Large intestine (tissue), 3 donors: ENCODE measurements at regions not wholly inside any gene's neighbourhood (a gene's known extent, or its start where the extent isn't known, plus 50 kb on each side); places are given as distances from the start of the nearest gene placed in this dataset.

Experiments used
- DNase-seq, 2 donors: peaks; one replicate each; pipeline versions ENCODE4 v3.0.0 to v3.0.0-alpha.2; 2013
- H3K27ac ChIP-seq: one replicate; pipeline ENCODE4 v1.5.1; 2013; ENCODE audit warnings: low read length
- H3K27me3 ChIP-seq: 2 replicates; pipeline ENCODE4 v1.6.1; 2013; ENCODE audit warnings: low read length; ENCODE audit not compliant: control insufficient read depth, insufficient read depth
- H3K36me3 ChIP-seq: 2 replicates; pipeline ENCODE4 v1.6.1; 2013; ENCODE audit warnings: low read length; ENCODE audit not compliant: control insufficient read depth, insufficient read depth
- H3K4me1 ChIP-seq: one replicate; pipeline ENCODE4 v1.6.1; 2013; ENCODE audit warnings: low read length; ENCODE audit not compliant: control insufficient read depth, insufficient read depth
- H3K4me3 ChIP-seq: one replicate; pipeline ENCODE4 v1.5.1; 2013; ENCODE audit warnings: low read length
- H3K9me3 ChIP-seq: one replicate; pipeline ENCODE4 v1.6.1; 2013; ENCODE audit warnings: mild to moderate bottlenecking, low read depth, low read length, moderate library complexity; ENCODE audit not compliant: control insufficient read depth
- WGBS: methylation state at CpG from one replicate; pipeline ENCODE4 v1.1.5; 2013; ENCODE audit warnings: low lambda C conversion rate; ENCODE audit not compliant: insufficient coverage; 5-methylcytosine and 5-hydroxymethylcytosine counted together

DNA sequence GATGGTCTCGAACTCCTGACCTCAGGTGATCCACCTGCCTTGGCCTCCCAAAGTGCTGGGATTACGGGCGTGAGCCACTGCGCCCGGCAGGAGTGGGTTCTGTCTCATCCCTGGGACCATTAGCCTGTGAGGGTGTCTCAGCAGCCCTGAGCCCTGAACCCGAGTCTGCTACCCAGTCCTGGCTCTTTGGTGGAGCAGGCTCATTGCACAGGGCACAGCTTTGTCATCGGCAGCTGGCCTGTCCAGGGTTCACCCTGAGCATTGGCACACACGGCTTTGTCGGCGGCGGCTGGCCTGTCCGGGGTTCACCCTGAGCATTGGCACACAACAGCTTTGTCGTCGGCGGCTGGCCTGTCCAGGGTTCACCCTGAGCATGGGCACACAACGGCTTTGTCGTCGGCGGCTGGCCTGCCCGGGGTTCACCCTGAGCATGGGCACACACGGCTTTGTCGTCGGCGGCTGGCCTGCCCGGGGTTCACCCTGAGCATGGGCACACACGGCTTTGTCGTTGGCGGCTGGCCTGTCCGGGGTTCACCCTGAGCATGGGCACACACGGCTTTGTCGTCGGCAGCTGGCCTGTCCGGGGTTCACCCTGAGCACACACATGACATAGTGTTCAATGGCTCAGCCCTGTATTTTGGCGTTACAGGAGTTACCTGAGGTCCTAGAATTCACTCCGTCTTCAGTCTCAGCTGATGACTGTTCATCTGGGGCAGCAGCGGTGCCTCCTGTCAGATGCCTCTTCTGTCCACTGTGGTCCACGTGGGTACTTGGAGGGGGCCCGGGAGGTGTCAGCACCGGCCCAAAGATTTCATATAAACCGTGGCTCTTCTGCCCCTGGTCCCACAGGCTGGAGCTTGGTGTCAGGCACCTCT lies 1082.5 kb downstream of the BRD1 start:
- no peaks in the 10 kb centered on the region for H3K4me1 ChIP-seq
- no peak overlapping the region for H3K27ac ChIP-seq
- no peak overlapping the region for H3K4me3 ChIP-seq
- H3K27me3 ChIP-seq: no peaks in the 10 kb centered on the region
- DNase-seq: no peak
- no peaks in the 10 kb centered on the region for H3K36me3 ChIP-seq
- H3K9me3 ChIP-seq: peaks cover 14% of the 10 kb centered on the region
- WGBS: no CpG with 5 or more reads among the region's 40 CpGs

DNA sequence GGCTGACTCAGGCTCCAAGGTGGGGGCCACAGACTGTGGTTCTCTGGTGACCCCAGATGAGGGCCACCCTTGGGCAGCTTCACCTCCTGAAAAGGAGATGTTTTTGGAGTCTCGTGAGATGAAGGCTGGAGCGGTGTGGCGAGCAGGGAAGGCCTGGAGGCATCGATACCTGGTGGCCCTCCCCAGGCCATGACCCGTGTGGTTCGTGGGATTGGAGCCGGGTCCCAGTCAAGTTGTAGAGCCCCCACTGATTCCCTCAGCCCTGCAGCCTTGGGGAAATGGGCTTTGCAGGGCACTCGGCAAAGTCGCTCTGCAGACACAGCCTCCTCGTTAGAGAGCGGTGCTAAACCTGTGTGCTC lies 1083.4 kb downstream of the BRD1 start:
- no CpG with 5 or more reads among the region's 11 CpGs for WGBS
- Histone ChIP-seq H3K4me3 (no peak overlapping the region), H3K27ac (no peak overlapping the region), H3K27me3 (no peaks in the 10 kb centered on the region), H3K9me3 (peaks cover 14% of the 10 kb centered on the region), H3K36me3 (no peaks in the 10 kb centered on the region), H3K4me1 (no peaks in the 10 kb centered on the region)
- no peak for DNase-seq

DNA sequence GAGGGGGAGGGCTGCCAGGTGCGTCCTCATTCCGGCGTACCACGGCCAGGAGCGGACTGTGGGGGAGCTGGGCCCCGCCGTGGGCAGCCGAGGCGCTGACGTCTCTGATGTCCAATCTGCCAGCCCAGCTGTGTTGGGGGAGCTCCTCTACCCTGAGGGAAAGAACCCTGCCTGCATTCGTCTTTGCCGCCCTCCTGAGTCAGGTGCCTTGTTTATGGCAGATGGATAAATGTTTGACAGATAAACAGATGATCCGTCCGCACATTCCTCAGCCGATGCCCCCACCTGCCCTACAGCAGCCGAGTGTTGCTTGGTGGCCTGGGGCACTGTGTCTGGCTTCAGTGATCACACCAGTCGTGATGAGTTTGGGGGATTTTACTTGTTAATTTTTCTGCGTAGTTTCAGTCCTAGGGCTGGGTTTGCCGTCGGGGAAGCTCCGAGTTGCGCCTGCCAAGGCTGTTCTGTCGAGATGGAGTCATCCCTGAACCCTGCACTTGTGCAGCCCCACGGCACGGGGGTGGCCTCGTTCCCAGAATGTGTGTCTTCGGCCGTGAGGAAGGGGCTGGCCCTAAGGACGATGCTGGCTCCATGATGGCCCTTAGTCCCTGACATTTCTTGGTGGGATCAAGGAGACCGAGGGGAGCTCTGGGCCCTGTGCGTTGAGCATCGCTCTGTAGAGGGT lies 1083.9 kb downstream of the BRD1 start:
- DNase-seq: no peak
- Histone ChIP-seq H3K27me3 (no peaks in the 10 kb centered on the region), H3K4me1 (no peaks in the 10 kb centered on the region), H3K4me3 (no peak overlapping the region), H3K36me3 (no peaks in the 10 kb centered on the region), H3K9me3 (peaks cover 14% of the 10 kb centered on the region), H3K27ac (no peak overlapping the region)
- WGBS: no CpG with 5 or more reads among the region's 32 CpGs

DNA sequence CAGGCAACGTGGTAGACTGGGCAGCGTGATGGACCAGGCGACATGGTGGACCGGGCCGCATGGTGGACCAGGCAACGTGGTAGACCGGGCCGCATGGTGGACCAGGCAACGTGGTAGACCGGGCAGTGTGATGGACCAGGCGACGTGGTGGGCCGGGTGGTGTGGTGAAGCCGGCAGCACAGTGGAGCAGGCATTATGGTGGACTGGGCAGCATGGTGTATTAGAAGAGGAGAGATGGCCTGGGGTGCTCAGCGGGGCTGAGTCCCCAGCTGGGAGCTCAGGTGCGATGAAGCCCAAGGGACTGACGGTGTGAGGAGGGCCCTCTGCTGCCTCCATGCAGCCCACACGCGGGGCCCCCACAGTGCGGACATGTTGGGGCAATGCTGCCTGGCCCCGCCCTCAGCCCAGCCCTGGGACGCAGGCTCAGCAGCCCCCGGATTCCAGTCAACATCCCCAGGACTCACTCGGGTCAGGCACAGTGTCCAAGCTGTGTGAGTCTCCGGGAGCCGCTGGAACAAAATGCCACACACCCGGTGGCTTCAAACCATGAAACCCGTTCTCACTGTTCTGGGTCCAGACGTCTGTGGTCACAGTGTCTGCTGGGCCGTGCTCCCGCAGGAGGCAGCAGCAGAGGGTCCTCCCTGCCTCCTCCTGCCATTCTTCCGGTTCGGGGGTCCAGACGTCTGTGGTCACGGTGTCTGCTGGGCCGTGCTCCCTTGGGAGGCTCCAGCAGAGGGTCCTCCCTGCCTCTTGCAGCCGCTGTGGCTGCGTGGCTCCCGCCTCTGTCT lies 1084.9 kb downstream of the BRD1 start:
- Histone ChIP-seq H3K27ac (no peak overlapping the region), H3K4me1 (no peaks in the 10 kb centered on the region), H3K4me3 (no peak overlapping the region), H3K36me3 (no peaks in the 10 kb centered on the region), H3K27me3 (no peaks in the 10 kb centered on the region), H3K9me3 (peaks cover 14% of the 10 kb centered on the region)
- DNase-seq: no peak
- no CpG with 5 or more reads among the region's 39 CpGs for WGBS

DNA sequence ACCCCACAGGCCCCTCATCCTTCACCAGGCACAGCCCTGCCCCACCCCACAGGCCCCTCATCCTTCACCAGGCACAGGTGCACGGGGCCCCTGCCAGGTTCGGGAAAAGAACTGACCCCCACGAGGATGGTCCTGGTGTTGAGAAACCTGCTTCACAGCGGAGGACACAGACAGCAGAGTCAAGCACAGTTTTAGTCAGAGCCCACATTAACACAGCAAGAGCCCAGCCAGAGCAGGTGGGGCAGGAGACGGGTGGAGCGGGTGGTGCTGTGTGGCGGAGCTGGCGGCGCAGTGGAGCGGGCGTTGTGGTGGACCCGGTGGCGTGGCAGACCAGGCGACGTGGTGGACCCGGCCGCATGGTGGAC lies 1085.5 kb downstream of the BRD1 start:
- WGBS: no CpG with 5 or more reads among the region's 17 CpGs
- Histone ChIP-seq H3K27ac (no peak overlapping the region), H3K4me3 (no peak overlapping the region), H3K27me3 (no peaks in the 10 kb centered on the region), H3K36me3 (no peaks in the 10 kb centered on the region), H3K4me1 (no peaks in the 10 kb centered on the region), H3K9me3 (peaks cover 14% of the 10 kb centered on the region)
- no peak for DNase-seq

DNA sequence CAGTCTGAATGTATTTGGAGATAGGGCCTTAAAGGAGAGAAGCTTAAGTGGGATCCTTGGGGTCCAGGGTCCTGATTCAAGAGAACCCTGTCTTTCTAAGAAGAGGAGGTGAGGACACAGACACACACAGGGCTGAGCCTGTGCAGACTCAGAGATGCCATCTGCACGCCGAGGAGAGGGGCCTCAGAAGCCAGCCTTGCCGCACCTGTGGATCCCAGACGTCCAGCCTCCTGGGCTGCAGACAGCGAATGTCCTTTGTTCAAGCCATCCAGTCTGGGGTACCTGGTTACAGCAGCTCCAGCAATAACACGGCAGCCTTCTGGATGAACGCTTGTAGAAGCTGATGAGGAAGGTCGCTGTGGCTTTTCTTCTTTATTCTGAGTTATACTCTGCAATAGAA lies 1086.1 kb downstream of the BRD1 start:
- Histone ChIP-seq H3K27me3 (no peaks in the 10 kb centered on the region), H3K4me1 (no peaks in the 10 kb centered on the region), H3K36me3 (no peaks in the 10 kb centered on the region), H3K9me3 (peaks cover 14% of the 10 kb centered on the region), H3K27ac (no peak overlapping the region), H3K4me3 (no peak overlapping the region)
- WGBS: no CpG with 5 or more reads among the region's 8 CpGs
- no peak for DNase-seq

DNA sequence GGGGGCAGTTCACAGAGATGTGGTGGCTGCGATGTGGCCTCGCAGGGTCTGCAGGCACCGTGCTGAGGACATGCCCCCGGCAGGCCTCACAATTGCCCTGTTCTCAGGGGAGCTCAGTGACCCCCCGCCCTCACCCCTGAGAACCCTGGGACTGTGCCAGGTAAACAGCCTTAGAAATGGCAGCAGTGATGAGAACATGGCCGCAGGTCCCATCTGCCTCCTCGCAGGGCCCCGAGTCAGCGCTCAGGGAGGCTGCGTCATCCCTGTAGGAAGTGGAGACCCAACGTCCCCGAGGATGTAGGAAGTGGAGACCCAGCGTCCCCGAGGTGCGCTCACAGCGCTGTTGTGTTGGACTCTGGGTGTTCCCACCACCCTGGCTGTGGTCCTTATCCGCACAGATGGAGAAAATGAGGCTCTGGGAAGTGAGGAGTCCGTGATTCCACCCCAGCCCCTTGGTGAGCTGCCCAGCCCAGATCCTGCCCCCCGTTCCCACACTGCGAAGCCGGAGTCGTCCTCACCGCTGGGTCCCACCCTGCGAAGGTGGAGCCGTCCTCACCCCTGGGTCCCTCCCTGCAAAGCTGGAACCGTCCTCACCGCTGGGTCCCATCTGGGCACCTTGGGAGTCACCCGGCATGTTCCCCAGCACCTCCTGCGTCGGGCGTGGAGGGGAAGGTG lies 1086.8 kb downstream of the BRD1 start:
- no peak overlapping the region for H3K4me3 ChIP-seq
- WGBS: no CpG with 5 or more reads among the region's 31 CpGs

DNA sequence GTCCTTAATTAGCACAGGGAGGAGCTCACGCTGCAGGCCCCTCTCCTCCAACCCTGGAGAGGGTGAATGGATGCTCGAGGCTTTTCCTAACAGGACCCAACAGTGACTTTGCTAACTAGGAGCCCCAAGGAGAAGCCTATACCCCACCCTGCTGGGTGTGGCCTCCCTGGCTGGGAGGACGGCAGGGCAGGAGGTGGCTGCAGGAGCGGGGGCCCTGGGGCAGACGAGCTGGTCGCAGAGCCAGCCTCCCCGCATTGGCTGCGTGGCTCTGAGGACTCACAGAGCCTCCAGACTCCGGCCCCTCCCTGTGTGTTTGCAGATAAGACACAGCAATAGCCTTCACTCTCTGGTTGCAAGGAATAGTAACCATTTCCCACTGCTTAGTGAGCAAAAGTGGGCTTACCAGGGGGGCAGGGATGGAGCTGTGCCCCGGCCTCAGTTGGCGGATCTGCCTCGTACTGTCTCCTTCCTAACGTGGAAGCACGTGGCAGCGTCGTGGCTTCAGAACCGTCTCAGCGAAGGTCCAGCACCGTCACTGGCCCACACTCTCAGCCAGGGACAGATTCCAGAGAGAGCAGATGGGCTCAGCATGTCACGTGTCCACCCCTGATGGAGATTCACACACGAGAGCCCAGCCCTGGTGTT lies 1087.5 kb downstream of the BRD1 start:
- no peaks in the 10 kb centered on the region for H3K36me3 ChIP-seq
- H3K4me1 ChIP-seq: no peaks in the 10 kb centered on the region
- no peaks in the 10 kb centered on the region for H3K27me3 ChIP-seq
- H3K27ac ChIP-seq: no peak overlapping the region
- no CpG with 5 or more reads among the region's 21 CpGs for WGBS
- H3K9me3 ChIP-seq: peaks cover 12% of the 10 kb centered on the region
- no peak overlapping the region for H3K4me3 ChIP-seq
- DNase-seq: no peak

More for the DNA sequence above, 1086.8 kb downstream of the BRD1 start:
- Histone ChIP-seq H3K36me3 (no peaks in the 10 kb centered on the region), H3K27me3 (no peaks in the 10 kb centered on the region), H3K27ac (no peak overlapping the region), H3K4me1 (no peaks in the 10 kb centered on the region), H3K9me3 (peaks cover 14% of the 10 kb centered on the region)
- no peak for DNase-seq

DNA sequence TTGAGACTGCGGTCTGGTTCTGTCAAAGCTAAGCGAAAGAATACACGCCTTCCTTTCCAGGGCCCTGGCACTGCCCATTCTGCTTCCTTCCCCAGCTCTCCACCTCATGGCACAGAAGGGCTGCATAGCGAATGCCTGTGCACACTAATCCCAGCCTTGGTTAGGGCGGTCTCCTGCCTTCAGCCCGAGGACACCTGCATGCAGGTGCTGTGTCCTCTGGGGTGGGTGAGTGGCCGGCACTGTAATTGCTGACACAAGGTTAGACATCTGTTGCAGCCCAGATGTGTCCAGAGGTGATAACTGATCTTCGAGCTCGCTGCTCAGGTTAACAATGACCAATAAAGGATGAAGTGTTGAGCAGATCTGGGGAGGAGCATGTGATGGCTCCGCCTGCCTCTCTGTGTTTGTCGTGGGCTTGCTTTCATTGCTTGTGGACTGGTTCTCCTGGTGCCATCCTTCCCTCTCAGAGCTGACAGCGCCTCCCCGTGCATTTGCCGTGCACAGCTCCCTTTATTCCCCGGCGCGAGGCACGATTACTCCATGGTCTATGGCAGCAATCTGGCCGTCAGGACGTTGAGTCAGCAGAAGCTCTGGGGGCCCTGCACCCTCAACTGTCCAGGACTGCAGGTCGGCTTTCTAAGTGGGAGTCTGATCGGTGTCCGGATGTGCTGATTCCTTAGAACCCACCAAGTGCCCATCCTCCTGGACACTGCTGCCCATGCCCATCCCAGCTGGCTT lies 1088.2 kb downstream of the BRD1 start:
- no CpG with 5 or more reads among the region's 23 CpGs for WGBS
- no peak for DNase-seq
- H3K4me1 ChIP-seq: no peaks in the 10 kb centered on the region

More for the DNA sequence above, 1088.2 kb downstream of the BRD1 start:
- H3K27me3 ChIP-seq: no peaks in the 10 kb centered on the region
- H3K4me3 ChIP-seq: no peak overlapping the region
- H3K27ac ChIP-seq: no peak overlapping the region
- H3K9me3 ChIP-seq: peaks cover 10% of the 10 kb centered on the region
- H3K36me3 ChIP-seq: no peaks in the 10 kb centered on the region
